ENCODE measurements at regions not wholly inside any gene's neighbourhood (a gene's known extent, or its start where the extent isn't known, plus 50 kb on each side); places are given as distances from the start of the nearest gene placed in this dataset.
"Not testable (repeated sequence)": the region's sequence is repeated elsewhere in the genome, so short reads cannot be mapped to it uniquely, and the experiment has no call there.

- not testable (repeated sequence) for TF ChIP-seq POLR2A, POLR2AphosphoS5 (IDR thresholded peaks at IDR 0.05; ENCODE audit: low read depth, low read length)
Observed at GRCh38 chr13:71184583-71184982, 682.4 kb downstream of the DACH1 start.
